GM20000 (cell line): ENCODE measurements at regions not wholly inside any gene's neighbourhood (a gene's known extent, or its start where the extent isn't known, plus 50 kb on each side); places are given as distances from the start of the nearest gene placed in this dataset.

Source experiments
- DNase-seq: peaks from one replicate; pipeline ENCODE4 v3.0.0; 2012; ENCODE audit warnings: low spot score
- CTCF ChIP-seq: IDR thresholded peaks from 2 replicates; pipeline ENCODE4 v1.5.1; 2012; ENCODE audit warnings: mild to moderate bottlenecking, control low read depth; ENCODE audit errors: extremely low read depth, missing control alignments

- no peak for TF ChIP-seq CTCF
- DNase-seq, result no peak
Observed at GRCh38 chr13:26494571-26495195, 62.8 kb upstream of the WASF3 start.

GRCh38 chr13:26495750-26496149, 61.7 kb upstream of the WASF3 start:
- no peak for DNase-seq
- no peak for TF ChIP-seq CTCF

- no peak for DNase-seq
- TF ChIP-seq CTCF, result no peak
Observed at GRCh38 chr13:26497968-26498511, 59.4 kb upstream of the WASF3 start.

- TF ChIP-seq CTCF, result no peak
- no peak for DNase-seq
Observed at GRCh38 chr13:26498656-26499601, 58.6 kb upstream of the WASF3 start.

GRCh38 chr13:26500618-26501320, 56.7 kb upstream of the WASF3 start:
- TF ChIP-seq CTCF, result no peak
- DNase-seq, result no peak

GRCh38 chr13:26501641-26502040, 55.8 kb upstream of the WASF3 start:
- no peak for DNase-seq
- no peak for TF ChIP-seq CTCF
